ENCODE measurements at regions not wholly inside any gene's neighbourhood (a gene's known extent, or its start where the extent isn't known, plus 50 kb on each side); places are given as distances from the start of the nearest gene placed in this dataset.

DNA sequence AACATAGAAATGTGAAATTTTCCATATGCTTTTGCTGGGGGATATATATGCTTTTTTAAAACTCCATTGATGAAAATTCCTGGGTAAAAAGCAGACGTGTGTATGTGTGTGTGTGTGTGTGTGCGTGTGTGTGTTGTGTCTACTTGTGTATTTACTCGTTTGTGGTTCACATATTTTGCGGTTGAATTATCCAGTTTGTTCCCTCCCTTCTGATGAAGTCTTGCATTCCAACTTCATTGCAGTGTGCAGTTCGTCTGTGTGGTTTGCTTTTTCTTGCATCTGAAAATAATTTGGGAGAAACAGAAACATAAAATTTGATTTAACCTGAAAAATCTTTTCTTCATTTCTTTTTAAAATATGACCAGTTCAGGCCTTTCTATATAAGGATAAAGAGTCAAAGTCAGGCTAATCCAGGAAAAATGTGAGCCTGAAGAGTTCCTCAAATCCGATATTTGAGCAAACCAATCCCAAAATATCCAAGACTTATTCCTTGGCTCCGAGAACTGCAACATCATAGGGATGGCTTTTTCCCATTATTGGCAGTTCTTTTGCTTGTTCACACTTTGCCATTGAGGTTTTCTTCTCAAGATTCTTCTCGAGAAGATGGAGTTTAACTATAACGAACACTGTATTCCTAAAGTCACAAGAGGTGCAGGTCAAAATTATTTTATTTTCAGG lies 202.2 kb upstream of the CCN2 start:
- TF ChIP-seq, protein P1, sequence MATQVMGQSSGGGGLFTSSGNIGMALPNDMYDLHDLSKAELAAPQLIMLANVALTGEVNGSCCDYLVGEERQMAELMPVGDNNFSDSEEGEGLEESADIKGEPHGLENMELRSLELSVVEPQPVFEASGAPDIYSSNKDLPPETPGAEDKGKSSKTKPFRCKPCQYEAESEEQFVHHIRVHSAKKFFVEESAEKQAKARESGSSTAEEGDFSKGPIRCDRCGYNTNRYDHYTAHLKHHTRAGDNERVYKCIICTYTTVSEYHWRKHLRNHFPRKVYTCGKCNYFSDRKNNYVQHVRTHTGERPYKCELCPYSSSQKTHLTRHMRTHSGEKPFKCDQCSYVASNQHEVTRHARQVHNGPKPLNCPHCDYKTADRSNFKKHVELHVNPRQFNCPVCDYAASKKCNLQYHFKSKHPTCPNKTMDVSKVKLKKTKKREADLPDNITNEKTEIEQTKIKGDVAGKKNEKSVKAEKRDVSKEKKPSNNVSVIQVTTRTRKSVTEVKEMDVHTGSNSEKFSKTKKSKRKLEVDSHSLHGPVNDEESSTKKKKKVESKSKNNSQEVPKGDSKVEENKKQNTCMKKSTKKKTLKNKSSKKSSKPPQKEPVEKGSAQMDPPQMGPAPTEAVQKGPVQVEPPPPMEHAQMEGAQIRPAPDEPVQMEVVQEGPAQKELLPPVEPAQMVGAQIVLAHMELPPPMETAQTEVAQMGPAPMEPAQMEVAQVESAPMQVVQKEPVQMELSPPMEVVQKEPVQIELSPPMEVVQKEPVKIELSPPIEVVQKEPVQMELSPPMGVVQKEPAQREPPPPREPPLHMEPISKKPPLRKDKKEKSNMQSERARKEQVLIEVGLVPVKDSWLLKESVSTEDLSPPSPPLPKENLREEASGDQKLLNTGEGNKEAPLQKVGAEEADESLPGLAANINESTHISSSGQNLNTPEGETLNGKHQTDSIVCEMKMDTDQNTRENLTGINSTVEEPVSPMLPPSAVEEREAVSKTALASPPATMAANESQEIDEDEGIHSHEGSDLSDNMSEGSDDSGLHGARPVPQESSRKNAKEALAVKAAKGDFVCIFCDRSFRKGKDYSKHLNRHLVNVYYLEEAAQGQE (IDR thresholded peaks at IDR 0.05; ENCODE audit: low read depth) = no peak
- TF ChIP-seq TAF1 (IDR thresholded peaks at IDR 0.05; ENCODE audit: low read depth) (no peak), NFIC (IDR thresholded peaks at IDR 0.05) (no peak), TEAD4 (IDR thresholded peaks at IDR 0.05) (no peak), TCF12 (IDR thresholded peaks at IDR 0.05; ENCODE audit: low read depth) (no peak), CEBPB (IDR thresholded peaks at IDR 0.05) (no peak), CREB1 (IDR thresholded peaks at IDR 0.05; ENCODE audit: low read depth) (no peak), EGR1 (IDR thresholded peaks at IDR 0.05) (no peak), RAD21 (IDR thresholded peaks at IDR 0.05; ENCODE audit: low read depth) (no peak), ZBTB7A (IDR thresholded peaks at IDR 0.05; ENCODE audit: low read depth) (no peak), EP300 (IDR thresholded peaks at IDR 0.05; ENCODE audit: borderline replicate concordance) (no peak), FOXM1 (IDR thresholded peaks at IDR 0.05; ENCODE audit: borderline replicate concordance, low read depth) (no peak)
- TF ChIP-seq, protein P2, sequence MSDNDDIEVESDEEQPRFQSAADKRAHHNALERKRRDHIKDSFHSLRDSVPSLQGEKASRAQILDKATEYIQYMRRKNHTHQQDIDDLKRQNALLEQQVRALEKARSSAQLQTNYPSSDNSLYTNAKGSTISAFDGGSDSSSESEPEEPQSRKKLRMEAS (IDR thresholded peaks at IDR 0.05) = no peak
- TF ChIP-seq, protein P3, sequence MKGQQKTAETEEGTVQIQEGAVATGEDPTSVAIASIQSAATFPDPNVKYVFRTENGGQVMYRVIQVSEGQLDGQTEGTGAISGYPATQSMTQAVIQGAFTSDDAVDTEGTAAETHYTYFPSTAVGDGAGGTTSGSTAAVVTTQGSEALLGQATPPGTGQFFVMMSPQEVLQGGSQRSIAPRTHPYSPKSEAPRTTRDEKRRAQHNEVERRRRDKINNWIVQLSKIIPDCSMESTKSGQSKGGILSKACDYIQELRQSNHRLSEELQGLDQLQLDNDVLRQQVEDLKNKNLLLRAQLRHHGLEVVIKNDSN (IDR thresholded peaks at IDR 0.05) = no peak

Data from Ishikawa (cell line).